ENCODE measurements at regions not wholly inside any gene's neighbourhood (a gene's known extent, or its start where the extent isn't known, plus 50 kb on each side); places are given as distances from the start of the nearest gene placed in this dataset.

- no peaks in the 10 kb centered on the region for H3K36me3 ChIP-seq (ENCODE audit: control insufficient read depth in 2 of 2, insufficient read depth in 1 of 2, low read length in 2 of 2)
- no peaks in the 10 kb centered on the region for H3K9me3 ChIP-seq (ENCODE audit: control insufficient read depth, insufficient read depth, low read depth, low read length)
- H3K4me3 ChIP-seq (ENCODE audit: low read depth, low read length): no peak overlapping the region
- ChIA-PET POLR2A (no interaction called here), CTCF (interaction anchor here (0.6 to 0.7 kb wide), 2 partner anchors 96 to 244 kb away, joined by 3 read pairs; no protein-coding TSS in a partner anchor)
- no peak overlapping the region for H3K27ac ChIP-seq (ENCODE audit: extremely low read depth, low read depth, low read length)
- TF ChIP-seq ZNF571 (tag by site-specific recombination; IDR thresholded peaks at IDR 0.05) (no peak), BCL11A (tag by site-specific recombination; IDR thresholded peaks at IDR 0.05; ENCODE audit: low read depth) (no peak), GLIS1 (tag by site-specific recombination; IDR thresholded peaks at IDR 0.05) (no peak), ZNF362 (tag by site-specific recombination; IDR thresholded peaks at IDR 0.05) (no peak), PRDM10 (tag by site-specific recombination; IDR thresholded peaks at IDR 0.05) (no peak), ZNF747 (tag by site-specific recombination; IDR thresholded peaks at IDR 0.05) (no peak), ZNF423 (tag by site-specific recombination; IDR thresholded peaks at IDR 0.05) (no peak), ZNF549 (tag by site-specific recombination; IDR thresholded peaks at IDR 0.05) (no peak), GLI4 (tag by site-specific recombination; IDR thresholded peaks at IDR 0.05) (no peak), ZNF596 (tag by site-specific recombination; IDR thresholded peaks at IDR 0.05) (no peak)
- TF ChIP-seq, protein P1, sequence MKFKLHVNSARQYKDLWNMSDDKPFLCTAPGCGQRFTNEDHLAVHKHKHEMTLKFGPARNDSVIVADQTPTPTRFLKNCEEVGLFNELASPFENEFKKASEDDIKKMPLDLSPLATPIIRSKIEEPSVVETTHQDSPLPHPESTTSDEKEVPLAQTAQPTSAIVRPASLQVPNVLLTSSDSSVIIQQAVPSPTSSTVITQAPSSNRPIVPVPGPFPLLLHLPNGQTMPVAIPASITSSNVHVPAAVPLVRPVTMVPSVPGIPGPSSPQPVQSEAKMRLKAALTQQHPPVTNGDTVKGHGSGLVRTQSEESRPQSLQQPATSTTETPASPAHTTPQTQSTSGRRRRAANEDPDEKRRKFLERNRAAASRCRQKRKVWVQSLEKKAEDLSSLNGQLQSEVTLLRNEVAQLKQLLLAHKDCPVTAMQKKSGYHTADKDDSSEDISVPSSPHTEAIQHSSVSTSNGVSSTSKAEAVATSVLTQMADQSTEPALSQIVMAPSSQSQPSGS (tag by site-specific recombination; IDR thresholded peaks at IDR 0.05; ENCODE audit: low read depth): no peak
- TF ChIP-seq, protein P2, sequence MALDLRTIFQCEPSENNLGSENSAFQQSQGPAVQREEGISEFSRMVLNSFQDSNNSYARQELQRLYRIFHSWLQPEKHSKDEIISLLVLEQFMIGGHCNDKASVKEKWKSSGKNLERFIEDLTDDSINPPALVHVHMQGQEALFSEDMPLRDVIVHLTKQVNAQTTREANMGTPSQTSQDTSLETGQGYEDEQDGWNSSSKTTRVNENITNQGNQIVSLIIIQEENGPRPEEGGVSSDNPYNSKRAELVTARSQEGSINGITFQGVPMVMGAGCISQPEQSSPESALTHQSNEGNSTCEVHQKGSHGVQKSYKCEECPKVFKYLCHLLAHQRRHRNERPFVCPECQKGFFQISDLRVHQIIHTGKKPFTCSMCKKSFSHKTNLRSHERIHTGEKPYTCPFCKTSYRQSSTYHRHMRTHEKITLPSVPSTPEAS (tag by site-specific recombination; IDR thresholded peaks at IDR 0.05): no peak
- H3K4me1 ChIP-seq (ENCODE audit: control insufficient read depth, insufficient read depth, low read length): no peaks in the 10 kb centered on the region
Observed at GRCh38 chr2:17380003-17380402, 138.2 kb downstream of the RAD51AP2 start.

- Histone ChIP-seq H3K27ac (ENCODE audit: extremely low read depth, low read depth, low read length) (no peak overlapping the region), H3K4me3 (ENCODE audit: low read depth, low read length) (no peak overlapping the region), H3K36me3 (ENCODE audit: control insufficient read depth in 2 of 2, insufficient read depth in 1 of 2, low read length in 2 of 2) (no peaks in the 10 kb centered on the region), H3K4me1 (ENCODE audit: control insufficient read depth, insufficient read depth, low read length) (no peaks in the 10 kb centered on the region), H3K9me3 (ENCODE audit: control insufficient read depth, insufficient read depth, low read depth, low read length) (no peaks in the 10 kb centered on the region)
- TF ChIP-seq ZNF23 (tag by site-specific recombination; IDR thresholded peaks at IDR 0.05; ENCODE audit: borderline replicate concordance): no peak
- no peak for TF ChIP-seq ZNF621 (tag by site-specific recombination; IDR thresholded peaks at IDR 0.05)
- TF ChIP-seq ZBTB20 (tag by site-specific recombination; IDR thresholded peaks at IDR 0.05): no peak
- TF ChIP-seq HOXD13 (CRISPR knock-in tag; IDR thresholded peaks at IDR 0.05; ENCODE audit: borderline replicate concordance): no peak
- TF ChIP-seq ZNF521 (tag by site-specific recombination; IDR thresholded peaks at IDR 0.05): no peak
- TF ChIP-seq ZBTB26 (tag by site-specific recombination; optimal IDR thresholded peaks at IDR 0.05): no peak
- no peak for TF ChIP-seq ZNF596 (tag by site-specific recombination; IDR thresholded peaks at IDR 0.05)
- TF ChIP-seq ZNF747 (tag by site-specific recombination; IDR thresholded peaks at IDR 0.05): no peak
- no peak for TF ChIP-seq ZNF157 (tag by site-specific recombination; IDR thresholded peaks at IDR 0.05)
- TF ChIP-seq ZSCAN16 (tag by site-specific recombination; IDR thresholded peaks at IDR 0.05): no peak
- no peak for TF ChIP-seq ZNF785 (tag by site-specific recombination; IDR thresholded peaks at IDR 0.05)
- ChIA-PET POLR2A (no interaction called here), CTCF (interaction anchor here (0.7 kb wide), 1 partner anchor 64 kb away, joined by 3 read pairs; no protein-coding TSS in a partner anchor)
Observed at GRCh38 chr2:17375262-17375661, 143.0 kb downstream of the RAD51AP2 start.
